Activated CD4-positive, alpha-beta T cell treated with anti-CD3 and anti-CD28 coated beads for 36 hours (primary cell): ENCODE measurements at regions not wholly inside any gene's neighbourhood (a gene's known extent, or its start where the extent isn't known, plus 50 kb on each side); places are given as distances from the start of the nearest gene placed in this dataset.

Experiments
- ATAC-seq: fragments of 200-7000 bp; cut with Tn5 transposase; one replicate; pipeline ENCODE4 v1.10.0; 2021; ENCODE audit warnings: mild to moderate bottlenecking, moderate library complexity
- CTCF ChIA-PET: fragments of 350-600 bp; sonication (Branson Sonifier 250); formaldehyde crosslinking; loops from one replicate; lab custom pipeline; 2021; ENCODE audit warnings: antibody characterized with exemption; lab: Charles Lee
- POLR2A ChIA-PET: fragments of 350-600 bp; sonication (Branson Sonifier 250); formaldehyde crosslinking; loops from one replicate; lab custom pipeline; 2021; ENCODE audit warnings: antibody characterized with exemption, inconsistent platforms; lab: Charles Lee
- DNase-seq: peaks from one replicate; pipeline ENCODE4 v3.0.0-alpha.2; 2020
- H3K27ac Mint-ChIP-seq: one replicate; pipeline ENCODE4 v1.8.0; 2021; ENCODE audit warnings: mixed read lengths
- H3K27me3 Mint-ChIP-seq: one replicate; pipeline ENCODE4 v1.8.0; 2021; ENCODE audit warnings: mixed read lengths
- H3K36me3 Mint-ChIP-seq: one replicate; pipeline ENCODE4 v1.8.0; 2021; ENCODE audit warnings: low read depth, mixed read lengths
- H3K4me1 Mint-ChIP-seq: one replicate; pipeline ENCODE4 v1.8.0; 2021; ENCODE audit warnings: mixed read lengths
- H3K4me3 Mint-ChIP-seq: one replicate; pipeline ENCODE4 v1.8.0; 2021; ENCODE audit warnings: mild to moderate bottlenecking, moderate library complexity, mixed read lengths
- H3K9me3 Mint-ChIP-seq: one replicate; pipeline ENCODE4 v1.8.0; 2021; ENCODE audit warnings: low read depth, mixed read lengths
- intact Hi-C, 2 experiments: fragments of 100-400 bp; cut with DNase I in 1 of 2; cut with micrococcal nuclease in 1 of 2; formaldehyde crosslinking; loops; one replicate each; pipeline versions ENCODE4 v1.14.2 to v1.15.1; 2022 to 2024; cut with DNase I, micrococcal nuclease

DNA sequence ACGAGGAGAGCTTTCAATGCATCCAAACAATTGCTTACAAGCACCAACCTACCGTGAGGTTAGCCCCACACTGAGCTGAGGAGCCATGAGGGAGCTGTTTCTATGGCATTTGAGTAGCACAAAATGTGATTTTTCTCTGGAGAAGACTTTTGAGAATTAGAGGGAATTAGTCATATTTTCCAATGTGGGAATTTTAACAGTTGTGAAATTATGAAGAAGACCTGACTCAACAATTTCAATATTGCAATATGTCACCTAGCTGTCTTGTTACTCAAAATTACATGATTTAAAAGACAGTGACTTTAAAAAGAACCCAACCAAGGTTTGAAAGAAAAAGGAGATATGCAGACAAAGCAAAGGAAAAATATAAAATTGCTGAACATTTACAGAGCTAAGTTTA, 62.6 kb upstream of the LY86 start:
- ChIA-PET POLR2A (no interaction called here), CTCF (interaction anchor here (1.1 to 1.2 kb wide), 4 partner anchors 14 to 149 kb away, joined by 3 to 4 read pairs (median 3); no protein-coding TSS in a partner anchor)
- Mint-ChIP-seq H3K9me3 (no peaks in the 10 kb centered on the region), H3K27ac (no peak overlapping the region), H3K36me3 (no peaks in the 10 kb centered on the region), H3K4me3 (no peak overlapping the region), H3K4me1 (peaks cover 9% of the 10 kb centered on the region), H3K27me3 (peaks cover 60% of the 10 kb centered on the region)
- no peak for DNase-seq
- no peak for ATAC-seq
- intact Hi-C loops: no loop called here

DNA sequence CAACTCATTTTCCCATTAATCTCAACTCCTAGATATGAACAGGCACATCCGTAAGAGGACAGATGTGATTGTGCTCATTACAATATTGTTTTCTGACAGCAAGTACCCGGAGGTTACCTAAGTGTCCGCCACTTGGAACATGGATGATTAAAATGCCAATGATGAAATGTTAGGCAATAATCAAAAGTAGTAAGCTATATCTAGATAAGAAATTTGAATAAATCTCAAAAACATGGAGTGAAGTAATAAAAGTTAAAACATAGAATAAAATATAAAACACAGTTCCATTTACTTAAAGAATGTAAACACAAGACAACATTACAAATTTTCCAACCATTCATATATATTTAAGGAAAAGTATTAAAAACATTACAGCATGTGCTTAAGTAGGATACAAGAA, 59.2 kb upstream of the LY86 start:
- no peaks in the 10 kb centered on the region for H3K9me3 Mint-ChIP-seq
- ATAC-seq (no peak), DNase-seq (no peak)
- no peak overlapping the region for H3K4me3 Mint-ChIP-seq
- peaks cover 57% of the 10 kb centered on the region for H3K27me3 Mint-ChIP-seq
- H3K36me3 Mint-ChIP-seq: no peaks in the 10 kb centered on the region
- ChIA-PET POLR2A (interaction anchor here (0.6 kb wide), 1 partner anchor 19 kb away, joined by 3 read pairs; no protein-coding TSS in a partner anchor), CTCF (no interaction called here)
- H3K4me1 Mint-ChIP-seq: peaks cover 9% of the 10 kb centered on the region
- no peak overlapping the region for H3K27ac Mint-ChIP-seq
- intact Hi-C loops: no loop called here

DNA sequence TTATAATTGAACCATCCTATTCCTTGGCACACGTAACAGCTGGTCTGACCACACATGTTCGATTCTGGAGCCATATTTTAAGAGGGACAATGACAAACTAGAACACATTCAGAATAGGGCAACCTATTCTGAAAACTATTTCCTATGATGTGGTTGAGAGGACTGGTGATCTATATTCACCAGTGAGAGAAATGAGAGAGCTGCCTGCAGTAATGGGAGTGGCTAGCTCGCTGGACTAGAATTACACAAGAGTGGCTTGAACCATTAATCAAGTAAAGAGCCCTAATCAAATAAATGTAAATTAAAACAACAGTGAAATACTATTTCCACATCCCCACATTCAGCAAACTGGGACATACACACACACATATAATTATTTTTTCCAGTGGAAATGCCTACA, 55.3 kb upstream of the LY86 start:
- ATAC-seq: no peak

GRCh38 chr6:6534399-6534798, 54.1 kb upstream of the LY86 start:
- CTCF ChIA-PET: no interaction called here
- no peaks in the 10 kb centered on the region for H3K36me3 Mint-ChIP-seq
- peaks cover 3% of the 10 kb centered on the region for H3K4me1 Mint-ChIP-seq
- no peak overlapping the region for H3K27ac Mint-ChIP-seq
- DNase-seq: no peak
- peaks cover 47% of the 10 kb centered on the region for H3K27me3 Mint-ChIP-seq
- H3K9me3 Mint-ChIP-seq: no peaks in the 10 kb centered on the region
- ATAC-seq: no peak
- H3K4me3 Mint-ChIP-seq: no peak overlapping the region
- intact Hi-C loops: no loop called here
- POLR2A ChIA-PET: no interaction called here

More for the DNA sequence above, 55.3 kb upstream of the LY86 start:
- POLR2A ChIA-PET: no interaction called here
- intact Hi-C loops: no loop called here
- Mint-ChIP-seq H3K36me3 (no peaks in the 10 kb centered on the region), H3K9me3 (no peaks in the 10 kb centered on the region), H3K27ac (no peak overlapping the region), H3K4me3 (no peak overlapping the region), H3K27me3 (peaks cover 47% of the 10 kb centered on the region), H3K4me1 (peaks cover under 1% of the 10 kb centered on the region)
- CTCF ChIA-PET: interaction anchor here (1.2 kb wide), 1 partner anchor 13 kb away, joined by 5 read pairs; no protein-coding TSS in a partner anchor
- no peak for DNase-seq

DNA sequence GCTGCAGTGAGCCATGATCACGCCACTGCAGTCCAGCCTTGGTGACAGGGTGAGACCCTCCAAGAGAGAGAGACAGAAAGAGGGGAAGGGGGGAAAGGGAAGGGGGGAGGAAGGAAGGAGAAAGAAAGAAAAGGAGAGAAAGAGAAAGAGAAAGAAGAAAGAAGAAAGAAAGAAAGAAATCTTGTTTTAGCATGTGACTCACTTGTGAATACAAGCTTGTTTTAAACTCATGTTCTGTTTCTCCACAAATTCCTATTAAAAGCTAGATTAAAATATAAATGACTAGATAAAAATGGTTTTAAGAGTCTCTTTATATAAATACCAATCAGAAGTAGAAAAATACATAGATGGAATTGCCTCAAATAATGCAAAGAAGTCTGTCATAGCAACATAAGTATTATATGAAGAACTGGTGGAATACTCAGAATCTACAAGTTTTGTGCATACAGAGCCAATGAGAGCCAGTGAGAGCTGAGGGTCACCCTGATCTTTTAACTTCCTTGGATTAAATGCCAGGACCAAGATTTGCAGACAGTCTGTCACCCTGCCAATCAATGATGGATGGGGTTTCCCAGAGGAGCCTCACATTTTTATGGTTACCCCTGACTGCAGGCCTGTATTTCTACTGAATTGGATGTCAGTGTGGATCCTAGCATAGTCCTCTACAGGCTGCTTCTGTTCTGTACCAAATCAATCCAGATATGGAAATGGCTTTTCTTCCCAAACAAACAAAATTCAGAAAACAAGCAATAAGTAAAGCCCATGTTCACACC, 50.8 kb upstream of the LY86 start:
- intact Hi-C loops: no loop called here

DNA sequence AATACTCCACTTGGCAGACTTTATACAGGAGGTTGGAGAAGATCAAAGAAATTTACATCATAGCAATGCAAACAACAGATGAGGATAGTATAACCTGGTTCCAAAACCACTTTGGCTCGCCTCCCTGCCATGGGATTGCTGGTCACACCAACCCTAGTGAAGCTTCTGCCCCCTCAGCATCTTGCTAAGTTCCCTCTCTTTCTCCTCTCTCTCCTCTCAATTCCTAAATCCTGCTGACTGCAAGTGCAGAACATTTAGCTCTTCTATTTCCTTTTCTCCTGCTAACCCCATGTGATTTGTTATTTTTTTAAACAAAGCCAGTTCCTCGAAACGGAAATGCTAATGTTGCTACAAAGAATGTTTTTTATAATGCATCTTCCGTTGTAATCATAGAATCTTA, 50.3 kb upstream of the LY86 start:
- Mint-ChIP-seq H3K4me1 (peaks cover 3% of the 10 kb centered on the region), H3K27me3 (peaks cover 35% of the 10 kb centered on the region), H3K4me3 (no peak overlapping the region), H3K9me3 (no peaks in the 10 kb centered on the region), H3K27ac (no peak overlapping the region), H3K36me3 (no peaks in the 10 kb centered on the region)
- DNase-seq (no peak), ATAC-seq (no peak)
- ChIA-PET CTCF (interaction anchor here (0.6 to 2.4 kb wide), 4 partner anchors 8 to 404 kb away, joined by 3 to 6 read pairs (median 3); no protein-coding TSS in a partner anchor), POLR2A (no interaction called here)
- intact Hi-C loops: no loop called here

More for the DNA sequence above, 50.8 kb upstream of the LY86 start:
- DNase-seq (no peak), ATAC-seq (no peak)
- Mint-ChIP-seq H3K27ac (no peak overlapping the region), H3K4me3 (no peak overlapping the region), H3K9me3 (no peaks in the 10 kb centered on the region), H3K27me3 (peaks cover 38% of the 10 kb centered on the region), H3K36me3 (no peaks in the 10 kb centered on the region), H3K4me1 (peaks cover 3% of the 10 kb centered on the region)
- POLR2A ChIA-PET: no interaction called here
- CTCF ChIA-PET: interaction anchor here (0.6 to 2.4 kb wide), 3 partner anchors 8 to 403 kb away, joined by 3 to 6 read pairs (median 3); no protein-coding TSS in a partner anchor
